ENCODE measurements at regions not wholly inside any gene's neighbourhood (a gene's known extent, or its start where the extent isn't known, plus 50 kb on each side); places are given as distances from the start of the nearest gene placed in this dataset.

GRCh38 chr10:3622845-3623621, 162.0 kb downstream of the KLF6 start:
- DNase-seq: no peak

DNA sequence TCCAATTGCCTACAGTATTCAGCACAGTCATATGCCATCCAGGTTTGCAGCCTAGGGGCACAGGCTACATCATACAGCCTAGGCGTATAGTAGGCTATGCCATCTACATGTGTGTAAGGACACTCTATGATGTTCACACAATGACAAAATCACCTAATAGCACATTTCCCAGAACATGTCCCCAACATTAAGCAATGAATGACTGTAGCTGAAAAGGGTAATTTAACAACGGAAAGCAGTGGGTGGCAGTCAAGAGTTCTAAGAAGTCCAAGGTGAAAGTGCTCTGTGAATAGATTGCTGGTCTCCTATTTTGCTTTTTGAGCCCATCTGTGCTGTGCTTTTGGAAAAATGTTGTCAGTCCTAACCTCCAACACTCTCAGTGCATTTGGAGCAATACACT, 162.6 kb downstream of the KLF6 start:
- DNase-seq: no peak

- no peak for DNase-seq
These were observed 164.2 kb downstream of the KLF6 start for GRCh38 chr10:3620818-3621217.

DNA sequence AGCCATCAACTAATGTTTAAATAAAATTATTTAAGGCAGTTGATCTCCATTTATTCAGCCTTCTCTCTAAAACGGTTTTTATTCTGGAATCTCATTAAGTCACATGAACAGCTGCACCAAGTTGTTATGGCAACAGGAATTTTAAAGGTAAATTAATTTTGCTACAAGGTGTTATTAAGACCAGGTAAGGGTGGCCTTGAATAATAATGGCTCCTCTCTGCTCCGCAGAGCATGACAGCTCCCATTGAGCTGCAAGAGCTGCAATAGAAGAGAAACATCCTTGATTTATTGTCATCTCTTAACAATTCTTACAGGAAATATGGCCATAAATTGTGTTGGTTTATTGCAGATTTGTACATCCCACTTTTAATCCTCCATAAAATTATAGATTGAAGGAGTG, 165.8 kb downstream of the KLF6 start:
- no peak for DNase-seq

DNA sequence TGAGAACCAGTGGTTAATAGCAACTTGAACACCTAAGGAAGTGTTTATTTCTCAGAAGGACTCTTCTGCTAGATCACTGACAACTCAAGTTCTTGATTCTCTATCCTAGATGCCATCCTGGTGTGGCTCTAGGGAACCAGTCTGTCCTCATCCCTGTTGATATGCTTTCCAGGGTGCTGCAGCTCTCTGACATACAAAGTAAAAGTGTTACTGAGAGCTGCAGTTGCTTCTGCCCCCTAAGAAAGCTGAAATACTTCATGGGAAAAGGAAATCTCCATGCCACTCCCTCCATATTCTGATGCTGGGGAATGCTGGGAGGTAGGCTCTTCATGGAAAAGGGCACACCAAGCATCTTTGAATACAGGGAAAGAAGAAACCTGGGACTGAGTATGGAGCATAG, 168.1 kb downstream of the KLF6 start:
- DNase-seq: no peak

DNA sequence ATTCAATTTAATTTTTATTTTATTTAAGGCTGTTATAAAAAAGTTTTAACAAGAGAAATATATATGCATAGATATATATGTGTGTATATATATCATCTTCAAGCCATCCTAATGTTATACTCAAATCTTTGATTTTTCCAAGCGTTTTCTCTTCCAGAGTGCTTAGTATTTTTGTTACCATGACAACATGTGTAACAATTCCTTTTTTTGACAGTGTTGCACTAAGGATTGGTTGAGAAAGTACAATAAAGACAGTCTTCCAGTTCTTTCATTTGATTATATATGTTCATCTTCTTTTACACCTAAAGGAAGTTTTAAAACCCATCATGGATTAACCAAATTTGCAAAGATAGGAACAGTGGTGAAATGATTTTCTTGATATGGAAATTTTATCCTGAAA, 171.7 kb downstream of the KLF6 start:
- no peak for DNase-seq

- no peak for DNase-seq
These were observed 172.6 kb downstream of the KLF6 start for GRCh38 chr10:3612183-3613001.

DNA sequence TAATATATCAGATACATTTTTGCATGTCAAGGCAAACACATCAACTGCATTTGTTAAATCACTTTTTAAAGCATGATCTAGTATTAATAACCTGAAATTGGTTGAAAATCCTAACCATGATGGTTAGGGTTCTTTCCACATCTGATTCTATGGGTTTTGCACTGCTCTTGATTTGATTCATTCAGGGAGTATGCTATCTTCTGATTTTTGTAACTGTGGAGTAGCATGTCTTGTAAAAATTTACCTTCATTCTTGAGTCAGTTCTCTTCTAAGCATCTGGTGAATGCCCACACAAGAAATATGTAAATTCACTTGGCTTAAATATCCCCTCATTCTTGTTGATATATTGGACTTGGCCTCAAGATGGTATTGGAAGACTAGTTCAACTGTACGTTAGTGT, 178.7 kb downstream of the KLF6 start:
- DNase-seq: no peak

- DNase-seq: no peak
These were observed 179.1 kb downstream of the KLF6 start for GRCh38 chr10:3605882-3606281.

DNA sequence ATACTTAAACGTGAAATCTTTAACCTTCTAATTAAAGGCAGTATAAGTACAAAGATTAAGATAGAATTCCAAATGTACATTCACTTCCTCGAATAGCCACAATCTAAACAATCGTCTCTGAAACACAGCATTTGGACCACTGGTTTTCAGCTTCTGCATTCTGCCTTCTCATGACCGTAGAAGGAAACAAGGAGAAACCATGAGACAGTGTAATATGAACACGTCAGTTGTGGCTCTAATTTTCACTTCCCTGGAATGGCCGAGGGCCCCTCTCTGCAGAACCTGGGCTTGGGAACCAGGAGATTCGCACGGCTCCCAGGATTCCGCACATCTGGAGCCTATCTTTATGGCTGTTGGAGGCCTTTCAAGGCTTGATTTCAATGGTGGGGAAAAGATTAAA, 189.3 kb downstream of the KLF6 start:
- no peak for DNase-seq

DNA sequence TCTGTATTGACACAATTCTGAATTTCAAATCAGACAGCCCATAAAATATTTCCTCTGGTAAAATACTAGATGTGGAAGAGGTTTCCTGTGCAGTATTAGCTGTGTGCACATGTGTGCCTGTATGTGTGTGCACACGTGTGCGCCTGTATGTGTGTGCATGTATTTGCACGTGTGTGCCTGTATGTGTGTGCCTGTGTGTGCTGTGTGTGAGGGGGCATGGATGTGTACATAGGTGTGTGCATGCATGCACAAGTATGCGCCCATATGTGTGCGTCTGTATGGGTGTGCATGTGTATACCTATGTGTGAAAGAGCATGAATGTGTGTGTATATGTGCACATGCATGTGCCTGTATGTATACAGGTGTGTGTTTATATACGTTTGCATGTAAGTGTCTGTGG, 191.4 kb downstream of the KLF6 start:
- no peak for DNase-seq

DNA sequence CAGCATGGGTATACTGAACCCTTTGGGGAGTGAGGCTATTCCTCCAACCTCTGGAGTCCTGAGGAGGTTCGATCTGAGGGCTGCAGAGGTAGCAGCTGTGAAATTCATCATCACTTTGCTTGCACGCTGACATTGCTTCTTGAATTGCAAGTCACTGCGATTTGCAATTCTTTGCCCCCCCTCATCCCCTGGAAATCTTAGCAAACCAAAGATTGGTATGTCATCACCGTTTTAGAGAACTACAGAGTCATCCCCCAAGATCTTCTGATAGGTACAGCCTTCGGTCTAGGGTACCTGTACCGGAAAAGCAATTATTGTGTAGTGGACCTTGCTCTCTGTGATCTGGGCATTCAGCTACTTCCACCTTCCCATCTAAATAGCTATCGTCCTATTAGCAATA, 192.6 kb downstream of the KLF6 start:
- DNase-seq: no peak

GRCh38 chr10:3588816-3589215, 196.2 kb downstream of the KLF6 start:
- no peak for DNase-seq

- no peak for DNase-seq
These were observed 196.7 kb downstream of the KLF6 start for GRCh38 chr10:3588346-3588745.

DNA sequence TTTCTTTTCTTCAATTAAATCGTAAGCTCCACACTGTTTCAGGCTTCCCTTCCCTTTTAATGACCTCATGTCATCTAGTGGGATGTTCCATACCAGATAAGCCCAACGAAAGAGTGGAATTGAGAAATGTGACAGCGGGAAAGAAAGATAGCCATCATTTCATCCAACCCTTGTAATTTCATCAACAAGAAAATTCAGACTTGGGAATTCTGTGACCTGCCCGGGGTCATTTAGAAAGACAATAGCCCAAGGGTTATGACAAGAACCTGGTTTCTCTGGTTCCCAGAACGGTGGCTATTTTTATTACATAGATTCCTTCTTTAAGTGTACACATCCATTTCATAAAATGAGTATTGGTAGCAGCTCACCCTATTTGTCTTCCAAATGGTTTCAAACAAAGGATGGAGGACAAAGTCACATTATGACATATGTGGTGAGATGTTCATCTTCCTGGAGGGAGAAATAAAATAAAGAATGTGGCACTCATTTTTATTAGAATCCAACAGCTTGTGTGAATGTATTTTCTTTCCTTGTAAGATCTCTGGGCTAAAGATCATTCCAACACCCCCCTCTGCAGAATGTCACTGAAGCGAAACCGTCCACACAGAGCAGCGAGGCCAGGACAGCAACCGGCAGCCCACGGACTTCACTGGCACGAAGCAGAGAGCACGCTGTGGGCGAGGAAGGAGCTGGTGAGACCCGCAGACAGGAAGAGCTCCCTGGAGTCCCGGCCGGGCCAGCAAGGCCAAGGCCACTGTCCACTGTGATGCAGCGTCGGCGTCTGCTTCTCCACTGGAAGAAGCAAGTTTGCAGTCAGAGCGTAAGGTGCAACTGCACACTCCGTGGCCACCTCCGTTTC, 199.9 kb downstream of the KLF6 start:
- no peak for DNase-seq

- DNase-seq: no peak
These were observed 204.4 kb downstream of the KLF6 start for GRCh38 chr10:3580565-3580964.

- DNase-seq: no peak
These were observed 205.2 kb downstream of the KLF6 start for GRCh38 chr10:3579845-3580244.

- no peak for DNase-seq
These were observed 206.3 kb downstream of the KLF6 start for GRCh38 chr10:3578682-3579081.

- no peak for DNase-seq
These were observed 206.8 kb downstream of the KLF6 start for GRCh38 chr10:3578159-3578558.

GRCh38 chr10:3574451-3574850, 210.6 kb downstream of the KLF6 start:
- DNase-seq: no peak

DNA sequence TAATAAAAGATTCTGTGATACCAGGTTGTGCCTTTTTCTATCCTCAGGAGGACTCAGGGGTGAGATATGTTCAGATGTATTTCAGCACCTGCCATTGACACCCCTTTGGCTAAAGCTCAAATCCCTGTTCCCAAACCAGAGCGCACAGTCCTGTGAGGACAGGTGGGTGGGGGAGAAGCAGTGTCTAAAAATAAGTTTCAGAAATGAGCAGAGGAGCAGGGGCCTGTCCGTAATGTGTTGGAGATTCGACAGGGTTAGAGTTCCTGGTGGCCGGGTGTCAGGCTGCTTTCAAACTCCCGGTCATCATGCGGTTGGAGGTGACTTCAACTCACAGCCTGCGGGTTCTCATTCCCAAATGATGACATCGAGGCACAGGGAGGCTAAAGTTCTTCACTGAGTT, 211.5 kb downstream of the KLF6 start:
- no peak for DNase-seq

DNA sequence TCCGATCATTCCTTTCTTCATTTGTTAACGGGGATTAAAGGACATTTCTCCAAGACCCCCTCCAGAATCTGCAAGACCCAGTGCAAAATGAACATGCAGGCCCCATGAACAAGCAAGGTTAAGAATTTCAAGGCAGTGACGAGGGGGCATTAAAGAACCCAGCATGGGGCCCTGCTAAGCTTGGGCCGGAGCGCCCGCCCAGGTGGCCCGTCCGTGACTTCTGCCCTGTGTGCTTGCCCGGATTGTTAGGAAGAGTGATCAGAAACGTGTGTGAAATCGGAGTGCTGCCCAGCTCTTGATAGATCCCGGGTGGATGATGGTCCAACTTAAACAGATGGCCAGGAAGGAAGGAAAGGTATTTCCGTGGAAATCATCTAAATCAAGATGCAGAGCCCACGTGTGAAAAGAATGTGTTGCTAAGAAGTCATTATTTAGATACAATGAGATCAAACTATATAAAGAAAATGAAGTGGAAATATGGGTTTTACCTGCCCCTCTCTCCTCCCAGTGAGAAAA, 213.6 kb downstream of the KLF6 start:
- DNase-seq: no peak

GRCh38 chr10:3570855-3571266, 214.1 kb downstream of the KLF6 start:
- no peak for DNase-seq
